HG03558 (cell line): ENCODE measurements at regions not wholly inside any gene's neighbourhood (a gene's known extent, or its start where the extent isn't known, plus 50 kb on each side); places are given as distances from the start of the nearest gene placed in this dataset.

ENCODE experiments used
- ATAC-seq: cut with Tn5 transposase; IDR thresholded peaks from one replicate; pipeline ENCODE4 v1.9.1; 2021; ENCODE audit warnings: moderate number of reproducible peaks; ENCODE audit not compliant: unreplicated experiment; ENCODE audit errors: extremely low read depth

GRCh38 chr1:4033713-4034112, 133.6 kb upstream of the C1orf174 start:
- ATAC-seq: no peak

GRCh38 chr1:4034318-4034887, 134.3 kb upstream of the C1orf174 start:
- no peak for ATAC-seq

GRCh38 chr1:4044967-4045366, 144.9 kb upstream of the C1orf174 start:
- ATAC-seq: no peak

- ATAC-seq: no peak
These were observed 145.4 kb upstream of the C1orf174 start for GRCh38 chr1:4045397-4046010.

GRCh38 chr1:4046836-4047461, 146.9 kb upstream of the C1orf174 start:
- no peak for ATAC-seq

DNA sequence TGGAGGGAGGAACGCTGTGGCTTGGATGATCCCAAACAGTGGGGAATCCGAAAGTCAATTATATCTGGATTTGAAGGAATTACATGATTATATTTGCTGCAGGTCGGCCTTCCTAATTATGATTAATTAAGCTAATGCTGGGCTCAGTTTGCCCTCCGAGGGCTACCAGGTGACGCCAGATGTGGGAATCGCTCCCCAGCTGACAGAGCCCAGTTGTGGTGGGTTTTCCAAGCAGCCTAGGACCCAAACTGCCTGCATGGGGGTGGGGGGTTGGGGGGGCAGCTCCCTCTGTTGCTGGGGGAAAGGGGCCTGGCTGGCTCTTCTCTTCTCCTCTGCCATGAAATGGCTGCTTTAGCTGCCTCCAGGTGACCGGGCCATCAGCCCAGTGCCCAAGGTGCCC, 147.6 kb upstream of the C1orf174 start:
- no peak for ATAC-seq

- no peak for ATAC-seq
These were observed 148.0 kb upstream of the C1orf174 start for GRCh38 chr1:4048076-4048475.

GRCh38 chr1:4048921-4049320, 148.8 kb upstream of the C1orf174 start:
- ATAC-seq: no peak

DNA sequence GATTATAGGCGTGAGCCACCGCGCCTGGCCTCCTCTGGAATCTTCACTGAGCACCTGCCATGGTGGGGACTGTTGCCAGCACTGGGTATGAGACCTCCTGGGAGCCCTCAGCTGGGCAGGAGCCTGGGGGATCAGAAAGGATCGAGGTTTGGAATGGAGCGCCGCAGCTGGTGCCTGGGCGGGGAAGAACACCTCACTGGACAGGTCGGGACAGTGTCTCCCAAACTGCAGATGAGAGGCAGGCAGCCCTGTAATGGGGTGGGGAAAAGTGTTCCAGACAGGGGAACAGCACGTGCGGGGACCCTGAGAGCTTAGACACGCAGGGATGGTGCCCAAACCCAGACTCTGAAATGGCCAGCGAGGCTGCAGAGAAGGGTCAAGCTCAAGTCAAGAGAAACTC, 150.9 kb upstream of the C1orf174 start:
- ATAC-seq: no peak

- ATAC-seq: no peak
These were observed 152.6 kb upstream of the C1orf174 start for GRCh38 chr1:4052657-4053056.

DNA sequence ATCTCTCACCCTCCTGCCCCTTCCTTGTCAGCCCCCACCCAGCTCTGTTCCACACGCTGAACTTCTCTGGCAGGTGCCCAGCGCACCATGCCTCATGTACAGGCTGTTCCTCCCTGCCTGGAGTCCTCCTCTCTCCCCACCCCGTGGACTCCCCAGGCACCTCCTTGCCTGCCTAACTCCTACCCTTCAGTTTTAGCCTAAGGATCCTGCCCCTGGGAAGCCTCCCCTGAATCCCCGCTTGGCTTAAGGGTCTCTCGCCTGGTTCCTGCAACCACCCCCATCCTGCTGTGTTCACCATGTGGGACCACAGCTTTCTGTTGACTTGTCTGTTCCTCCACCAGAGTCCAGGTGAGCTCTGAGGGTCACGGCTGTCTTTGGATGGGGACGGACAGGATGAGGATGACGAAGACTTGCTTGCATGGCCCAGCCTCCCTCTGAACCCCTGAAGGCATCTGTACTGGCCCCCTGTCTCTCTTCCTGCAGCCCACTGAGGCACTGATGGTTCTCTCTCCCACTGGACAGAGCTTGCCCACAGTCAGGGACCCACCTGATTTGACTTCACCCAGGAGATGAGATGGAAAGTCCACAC, 153.2 kb upstream of the C1orf174 start:
- ATAC-seq: no peak

- no peak for ATAC-seq
These were observed 153.7 kb upstream of the C1orf174 start for GRCh38 chr1:4053774-4054173.

GRCh38 chr1:4055294-4055967, 155.4 kb upstream of the C1orf174 start:
- ATAC-seq: no peak

DNA sequence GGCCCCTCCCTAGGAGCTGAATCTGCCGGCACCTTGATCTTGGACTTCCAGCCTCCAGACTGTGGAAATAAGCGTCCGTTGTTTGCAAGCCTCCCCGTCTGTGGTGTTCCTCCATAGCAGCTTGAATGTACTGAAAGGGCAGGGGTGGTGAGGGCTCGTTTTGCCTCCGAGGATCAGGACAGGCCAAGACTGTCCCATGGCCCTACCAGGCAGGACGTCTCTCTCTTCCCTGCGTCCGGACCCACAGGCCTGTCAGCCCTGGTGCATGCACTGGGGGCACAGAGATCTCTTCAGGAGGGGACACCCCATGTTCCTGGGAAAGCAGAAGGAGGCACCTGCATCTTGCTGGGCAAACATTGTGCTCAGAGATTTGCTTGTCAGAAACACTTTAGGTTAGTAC, 156.3 kb upstream of the C1orf174 start:
- ATAC-seq: no peak

GRCh38 chr1:4056989-4057388, 156.9 kb upstream of the C1orf174 start:
- ATAC-seq: no peak

DNA sequence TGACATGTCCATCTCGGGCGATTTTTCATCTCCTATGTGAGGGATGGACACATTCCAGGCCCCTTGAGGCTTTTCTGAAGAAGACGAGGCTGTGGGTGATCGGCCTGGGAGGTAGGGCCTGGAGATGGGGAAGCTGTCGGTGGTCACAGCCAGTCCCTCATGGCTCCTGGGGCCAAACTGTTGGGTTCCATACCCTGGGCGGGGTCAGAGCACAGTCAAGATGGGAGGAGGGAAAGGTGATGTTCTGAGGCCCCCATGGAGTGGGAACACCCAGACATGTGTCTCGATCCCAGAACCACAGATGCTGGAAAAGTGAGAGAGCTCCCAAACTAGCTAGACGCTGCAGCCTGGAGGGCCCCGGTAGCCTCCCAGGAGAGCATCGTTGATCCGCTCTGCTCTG, 157.5 kb upstream of the C1orf174 start:
- ATAC-seq: no peak

DNA sequence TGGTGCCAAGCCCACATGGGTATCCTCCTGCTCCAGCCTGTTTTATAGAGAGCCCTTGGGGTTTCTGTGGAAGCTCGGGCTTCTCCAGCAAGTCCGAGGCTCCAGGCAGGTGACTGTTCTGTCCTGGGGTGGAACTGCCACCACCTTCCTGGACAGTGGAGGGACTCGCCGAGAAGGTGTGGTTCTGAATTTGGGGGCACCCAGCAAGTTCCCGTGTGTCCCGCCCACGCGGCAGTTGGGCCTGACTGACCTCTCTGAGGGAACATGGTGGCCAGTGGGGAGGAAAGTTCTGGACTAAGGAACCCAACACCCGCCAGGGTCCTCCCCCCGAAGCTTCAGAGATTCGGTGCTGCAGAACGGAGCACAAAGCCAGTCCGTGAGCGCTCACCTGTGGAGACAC, 158.1 kb upstream of the C1orf174 start:
- ATAC-seq: no peak

DNA sequence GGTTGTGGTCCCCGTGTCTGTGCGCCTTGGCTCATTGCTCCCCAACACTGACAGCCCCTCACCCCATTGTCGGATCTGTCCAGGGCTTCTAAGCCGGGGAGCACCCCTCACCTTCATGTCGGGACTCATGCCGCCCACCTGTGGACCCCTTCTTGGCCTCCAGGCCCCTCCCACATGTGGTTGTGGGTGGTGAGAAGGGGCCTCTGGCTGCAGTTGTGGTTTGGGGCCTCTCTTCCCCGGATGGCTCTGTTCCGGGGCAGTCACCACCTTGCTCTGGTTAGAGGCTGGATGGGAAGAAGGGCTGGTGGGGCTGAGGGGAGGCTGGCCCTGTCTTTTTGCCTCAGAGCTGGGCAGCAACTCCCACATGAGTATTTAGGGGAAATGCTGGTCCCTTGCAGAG, 158.6 kb upstream of the C1orf174 start:
- ATAC-seq: no peak

DNA sequence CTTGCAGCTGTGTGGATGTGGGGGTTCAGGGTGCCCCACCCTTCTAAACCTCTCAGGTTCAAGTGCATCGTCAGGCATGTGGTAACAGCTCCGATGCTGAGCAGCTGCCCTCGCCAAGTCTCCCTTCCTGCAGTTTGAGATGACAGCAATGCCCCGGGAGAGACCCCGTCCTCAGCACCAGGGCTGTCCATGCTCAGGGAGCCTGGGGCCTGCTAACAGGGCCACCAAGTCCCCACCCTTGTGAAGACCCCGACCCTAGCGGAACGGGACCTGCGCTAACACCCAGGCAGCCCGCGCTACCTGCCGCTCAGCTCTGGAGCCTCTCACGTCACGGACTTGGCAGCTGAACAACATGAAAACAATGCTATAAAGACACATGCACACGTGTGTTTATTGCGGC, 159.2 kb upstream of the C1orf174 start:
- no peak for ATAC-seq

GRCh38 chr1:4060850-4061249, 160.8 kb upstream of the C1orf174 start:
- ATAC-seq: no peak

- no peak for ATAC-seq
These were observed 161.5 kb upstream of the C1orf174 start for GRCh38 chr1:4061521-4062031.
